D721Med (cell line): ENCODE measurements at regions not wholly inside any gene's neighbourhood (a gene's known extent, or its start where the extent isn't known, plus 50 kb on each side); places are given as distances from the start of the nearest gene placed in this dataset.

Source experiments
- DNase-seq: peaks from one replicate; pipeline ENCODE4 v3.0.0; 2011; ENCODE audit warnings: low spot score; ENCODE audit not compliant: insufficient read length
- FAIRE-seq: peaks from 2 replicates; lab custom pipeline; 2011; peaks lifted over from hg19 to GRCh38; lab: Jason Lieb, UNC
- CTCF ChIP-seq: IDR thresholded peaks from 2 replicates; pipeline ENCODE4 v1.5.1; 2012; ENCODE audit warnings: mild to moderate bottlenecking, control low read depth; ENCODE audit not compliant: insufficient read depth; ENCODE audit errors: missing control alignments

- no peak for DNase-seq
- no peak for TF ChIP-seq CTCF
- FAIRE-seq: no peak
Measured at GRCh38 chr4:24010994-24011393, 121.1 kb upstream of the PPARGC1A start.

- no peak for DNase-seq
- no peak for FAIRE-seq
- TF ChIP-seq CTCF: no peak
Measured at GRCh38 chr4:24010573-24010972, 120.7 kb upstream of the PPARGC1A start.

- no peak for DNase-seq
- no peak for TF ChIP-seq CTCF
- no peak for FAIRE-seq
Measured at GRCh38 chr4:24007860-24008261, 118.0 kb upstream of the PPARGC1A start.

- no peak for TF ChIP-seq CTCF
- DNase-seq: no peak
Measured at GRCh38 chr4:24006269-24006668, 116.4 kb upstream of the PPARGC1A start.

GRCh38 chr4:24003926-24004325 is 114.1 kb upstream of the PPARGC1A start:
- TF ChIP-seq CTCF: no peak

More at GRCh38 chr4:24006269-24006668, 116.4 kb upstream of the PPARGC1A start:
- no peak for FAIRE-seq

GRCh38 chr4:24003496-24003895 is 113.6 kb upstream of the PPARGC1A start:
- TF ChIP-seq CTCF: no peak
- FAIRE-seq: no peak
- DNase-seq: no peak

More at GRCh38 chr4:24003926-24004325, 114.1 kb upstream of the PPARGC1A start:
- FAIRE-seq: no peak
- DNase-seq: no peak

- FAIRE-seq: no peak
- DNase-seq: no peak
- TF ChIP-seq CTCF: no peak
Measured at GRCh38 chr4:24002330-24002966, 112.6 kb upstream of the PPARGC1A start.
